GM12878 (cell line): ENCODE measurements at regions not wholly inside any gene's neighbourhood (a gene's known extent, or its start where the extent isn't known, plus 50 kb on each side); places are given as distances from the start of the nearest gene placed in this dataset.

ENCODE experiments used
- NBN ChIP-seq: fragments of 450-650 bp; IDR thresholded peaks from 2 replicates; pipeline ENCODE4 v1.6.1; 2016
- POLR2A ChIP-seq: IDR thresholded peaks from 2 replicates; pipeline ENCODE4 v1.6.1; 2011; ENCODE audit warnings: low read depth, mild to moderate bottlenecking, low read length
- POLR2AphosphoS5 ChIP-seq: IDR thresholded peaks from 2 replicates; pipeline ENCODE4 v1.6.1; 2011; ENCODE audit warnings: mild to moderate bottlenecking, low read length, inconsistent platforms
- TF ChIP-seq, protein P1 (sequence below): IDR thresholded peaks from 2 replicates; pipeline ENCODE4 v1.6.1; 2011; ENCODE audit warnings: low read depth, mild to moderate bottlenecking, low read length, moderate library complexity, borderline replicate concordance; ENCODE audit errors: extremely low read depth

DNA sequence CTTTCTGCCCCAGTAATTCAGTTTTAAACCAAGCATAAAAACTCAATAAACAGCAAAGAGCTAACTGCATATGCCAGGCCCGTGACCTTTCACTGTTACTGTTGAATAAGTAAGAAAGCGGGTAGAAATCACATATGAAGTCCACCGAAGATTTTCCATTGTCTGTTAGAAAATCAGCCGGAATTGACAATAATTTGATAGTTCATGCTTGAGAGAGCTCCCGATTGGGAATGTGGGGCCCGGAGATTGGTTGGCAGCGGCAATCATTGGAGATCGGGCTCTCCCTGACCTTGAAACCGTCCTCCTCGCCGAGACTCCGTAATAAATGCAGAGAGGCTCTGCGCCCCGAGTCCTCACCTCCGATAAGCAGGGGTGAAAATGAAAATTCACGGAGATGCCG lies 709.6 kb downstream of the BRD1 start:
- TF ChIP-seq, protein P1, sequence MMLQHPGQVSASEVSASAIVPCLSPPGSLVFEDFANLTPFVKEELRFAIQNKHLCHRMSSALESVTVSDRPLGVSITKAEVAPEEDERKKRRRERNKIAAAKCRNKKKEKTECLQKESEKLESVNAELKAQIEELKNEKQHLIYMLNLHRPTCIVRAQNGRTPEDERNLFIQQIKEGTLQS: no peak
- TF ChIP-seq POLR2A (no peak), POLR2AphosphoS5 (no peak), NBN (no peak)
